ENCODE measurements at regions not wholly inside any gene's neighbourhood (a gene's known extent, or its start where the extent isn't known, plus 50 kb on each side); places are given as distances from the start of the nearest gene placed in this dataset.

GRCh38 chr18:78724214-78724914 is 255.3 kb upstream of the SALL3 start:
- no peaks in the 10 kb centered on the region for H3K9me3 ChIP-seq (ENCODE audit: control insufficient read depth, low read length)
- 85 to 88% methylated on average over 9 to 12 of the region's 15 CpGs for WGBS, 2 experiments (ENCODE audit: insufficient coverage in 2 of 2)
- no peak overlapping the region for H3K27ac ChIP-seq (ENCODE audit: low read depth, low read length, severe bottlenecking)
- no peaks in the 10 kb centered on the region for H3K36me3 ChIP-seq (ENCODE audit: control insufficient read depth, insufficient read depth, low read length)
- no peak overlapping the region for H3K4me3 ChIP-seq (ENCODE audit: extremely low read depth, insufficient read depth, low read length, poor library complexity, severe bottlenecking)
- H3K4me1 ChIP-seq (ENCODE audit: control insufficient read depth, insufficient read depth, low read length, poor library complexity, severe bottlenecking), result no peaks in the 10 kb centered on the region

- WGBS, 2 experiments (ENCODE audit: insufficient coverage in 2 of 2), result 87 to 88% methylated on average over 10 of the region's 10 CpGs
- Histone ChIP-seq H3K4me1 (ENCODE audit: control insufficient read depth, insufficient read depth, low read length, poor library complexity, severe bottlenecking) (no peaks in the 10 kb centered on the region), H3K36me3 (ENCODE audit: control insufficient read depth, insufficient read depth, low read length) (no peaks in the 10 kb centered on the region)
Measured at GRCh38 chr18:78725426-78725825, 254.2 kb upstream of the SALL3 start.

GRCh38 chr18:78726326-78727056 is 253.1 kb upstream of the SALL3 start:
- Histone ChIP-seq H3K27ac (ENCODE audit: low read depth, low read length, severe bottlenecking) (no peak overlapping the region), H3K4me1 (ENCODE audit: control insufficient read depth, insufficient read depth, low read length, poor library complexity, severe bottlenecking) (no peaks in the 10 kb centered on the region), H3K9me3 (ENCODE audit: control insufficient read depth, low read length) (no peaks in the 10 kb centered on the region), H3K4me3 (ENCODE audit: extremely low read depth, insufficient read depth, low read length, poor library complexity, severe bottlenecking) (no peak overlapping the region), H3K36me3 (ENCODE audit: control insufficient read depth, insufficient read depth, low read length) (no peaks in the 10 kb centered on the region)
- WGBS, 2 experiments (ENCODE audit: insufficient coverage in 2 of 2), result 93 to 94% methylated on average over 42 to 47 of the region's 50 CpGs

More at GRCh38 chr18:78725426-78725825, 254.2 kb upstream of the SALL3 start:
- Histone ChIP-seq H3K9me3 (ENCODE audit: control insufficient read depth, low read length) (no peaks in the 10 kb centered on the region), H3K4me3 (ENCODE audit: extremely low read depth, insufficient read depth, low read length, poor library complexity, severe bottlenecking) (no peak overlapping the region), H3K27ac (ENCODE audit: low read depth, low read length, severe bottlenecking) (no peak overlapping the region)

GRCh38 chr18:78727057-78727739 is 252.4 kb upstream of the SALL3 start:
- Histone ChIP-seq H3K4me3 (ENCODE audit: extremely low read depth, insufficient read depth, low read length, poor library complexity, severe bottlenecking) (no peak overlapping the region), H3K27ac (ENCODE audit: low read depth, low read length, severe bottlenecking) (no peak overlapping the region), H3K4me1 (ENCODE audit: control insufficient read depth, insufficient read depth, low read length, poor library complexity, severe bottlenecking) (no peaks in the 10 kb centered on the region), H3K36me3 (ENCODE audit: control insufficient read depth, insufficient read depth, low read length) (no peaks in the 10 kb centered on the region), H3K9me3 (ENCODE audit: control insufficient read depth, low read length) (no peaks in the 10 kb centered on the region)
- WGBS, 2 experiments (ENCODE audit: insufficient coverage in 2 of 2), result 94% methylated on average over 24 of the region's 25 CpGs

- 93 to 94% methylated on average over 22 of the region's 22 CpGs for WGBS, 2 experiments (ENCODE audit: insufficient coverage in 2 of 2)
- Histone ChIP-seq H3K9me3 (ENCODE audit: control insufficient read depth, low read length) (no peaks in the 10 kb centered on the region), H3K4me1 (ENCODE audit: control insufficient read depth, insufficient read depth, low read length, poor library complexity, severe bottlenecking) (no peaks in the 10 kb centered on the region), H3K27ac (ENCODE audit: low read depth, low read length, severe bottlenecking) (no peak overlapping the region), H3K36me3 (ENCODE audit: control insufficient read depth, insufficient read depth, low read length) (no peaks in the 10 kb centered on the region), H3K4me3 (ENCODE audit: extremely low read depth, insufficient read depth, low read length, poor library complexity, severe bottlenecking) (no peak overlapping the region)
Measured at GRCh38 chr18:78727877-78728783, 251.5 kb upstream of the SALL3 start.

GRCh38 chr18:78728784-78729467 is 250.7 kb upstream of the SALL3 start:
- Histone ChIP-seq H3K27ac (ENCODE audit: low read depth, low read length, severe bottlenecking) (no peak overlapping the region), H3K4me3 (ENCODE audit: extremely low read depth, insufficient read depth, low read length, poor library complexity, severe bottlenecking) (no peak overlapping the region), H3K4me1 (ENCODE audit: control insufficient read depth, insufficient read depth, low read length, poor library complexity, severe bottlenecking) (no peaks in the 10 kb centered on the region), H3K36me3 (ENCODE audit: control insufficient read depth, insufficient read depth, low read length) (no peaks in the 10 kb centered on the region), H3K9me3 (ENCODE audit: control insufficient read depth, low read length) (no peaks in the 10 kb centered on the region)
- 90 to 91% methylated on average over 19 to 20 of the region's 25 CpGs for WGBS, 2 experiments (ENCODE audit: insufficient coverage in 2 of 2)

GRCh38 chr18:78730546-78730945 is 249.1 kb upstream of the SALL3 start:
- WGBS, 2 experiments (ENCODE audit: insufficient coverage in 2 of 2), result 72 to 73% methylated on average over 3 of the region's 10 CpGs
- no peak overlapping the region for H3K4me3 ChIP-seq (ENCODE audit: extremely low read depth, insufficient read depth, low read length, poor library complexity, severe bottlenecking)
- H3K36me3 ChIP-seq (ENCODE audit: control insufficient read depth, insufficient read depth, low read length), result no peaks in the 10 kb centered on the region
- no peaks in the 10 kb centered on the region for H3K9me3 ChIP-seq (ENCODE audit: control insufficient read depth, low read length)
- H3K27ac ChIP-seq (ENCODE audit: low read depth, low read length, severe bottlenecking), result no peak overlapping the region
- H3K4me1 ChIP-seq (ENCODE audit: control insufficient read depth, insufficient read depth, low read length, poor library complexity, severe bottlenecking), result no peaks in the 10 kb centered on the region

- H3K27ac ChIP-seq (ENCODE audit: low read depth, low read length, severe bottlenecking), result no peak overlapping the region
- WGBS, 2 experiments (ENCODE audit: insufficient coverage in 2 of 2), result 83 to 87% methylated on average over 20 of the region's 20 CpGs
- no peaks in the 10 kb centered on the region for H3K36me3 ChIP-seq (ENCODE audit: control insufficient read depth, insufficient read depth, low read length)
- H3K9me3 ChIP-seq (ENCODE audit: control insufficient read depth, low read length), result no peaks in the 10 kb centered on the region
- no peak overlapping the region for H3K4me3 ChIP-seq (ENCODE audit: extremely low read depth, insufficient read depth, low read length, poor library complexity, severe bottlenecking)
- H3K4me1 ChIP-seq (ENCODE audit: control insufficient read depth, insufficient read depth, low read length, poor library complexity, severe bottlenecking), result no peaks in the 10 kb centered on the region
Measured at GRCh38 chr18:78731016-78731397, 248.6 kb upstream of the SALL3 start.

GRCh38 chr18:78731398-78732032 is 248.1 kb upstream of the SALL3 start:
- Histone ChIP-seq H3K4me1 (ENCODE audit: control insufficient read depth, insufficient read depth, low read length, poor library complexity, severe bottlenecking) (no peaks in the 10 kb centered on the region), H3K9me3 (ENCODE audit: control insufficient read depth, low read length) (no peaks in the 10 kb centered on the region), H3K4me3 (ENCODE audit: extremely low read depth, insufficient read depth, low read length, poor library complexity, severe bottlenecking) (no peak overlapping the region), H3K36me3 (ENCODE audit: control insufficient read depth, insufficient read depth, low read length) (no peaks in the 10 kb centered on the region), H3K27ac (ENCODE audit: low read depth, low read length, severe bottlenecking) (no peak overlapping the region)
- 89 to 92% methylated on average over 15 to 18 of the region's 18 CpGs for WGBS, 2 experiments (ENCODE audit: insufficient coverage in 2 of 2)

Measured in mesodermal cell (in vitro differentiated cells).